Panc1 (cell line): ENCODE measurements at regions not wholly inside any gene's neighbourhood (a gene's known extent, or its start where the extent isn't known, plus 50 kb on each side); places are given as distances from the start of the nearest gene placed in this dataset.

Experiments used
- ATAC-seq: fragments of 200-7000 bp; cut with Tn5 transposase; 2 replicates; pipeline ENCODE4 v1.9.1; 2020; ENCODE audit warnings: mild to moderate bottlenecking, moderate library complexity
- BruUV-seq: library from RNA; stranded (reverse); fragments of 400-500 nt; replicated peaks from 2 replicates; lab custom pipeline; 2021; lab: Mats Ljungman, UMichigan
- CTCF ChIA-PET: fragments of 300-600 bp; sonication (Branson Sonifier 250); formaldehyde crosslinking; loops from one replicate; lab custom pipeline; 2022; ENCODE audit warnings: antibody characterized with exemption; lab: Charles Lee
- POLR2A ChIA-PET: fragments of 300-600 bp; sonication (Branson Sonifier 250); formaldehyde crosslinking; loops from one replicate; lab custom pipeline; 2022; ENCODE audit warnings: antibody characterized with exemption; lab: Charles Lee
- DNase-seq: peaks from one replicate; pipeline ENCODE4 v3.0.0-alpha.2; 2010; ENCODE audit warnings: low read depth, low spot score
- H3K27ac ChIP-seq: 2 replicates; pipeline ENCODE4 v1.5.1; 2011; ENCODE audit warnings: mild to moderate bottlenecking, low read length, inconsistent platforms
- H3K27me3 ChIP-seq: fragments of 200-500 bp; sonication (Bioruptor generic); 2 replicates; pipeline ENCODE4 v1.6.0; 2014; ENCODE audit warnings: low read length, inconsistent platforms; ENCODE audit not compliant: control insufficient read depth, insufficient read depth
- H3K36me3 ChIP-seq: fragments of 200-500 bp; sonication (Bioruptor generic); 2 replicates; pipeline ENCODE4 v1.5.1; 2014; ENCODE audit warnings: inconsistent platforms, mild to moderate bottlenecking, low read length, moderate library complexity; ENCODE audit not compliant: control insufficient read depth, insufficient read depth
- H3K4me1 ChIP-seq: 2 replicates; pipeline ENCODE4 v1.5.1; 2011; ENCODE audit warnings: inconsistent platforms, mild to moderate bottlenecking, low read length, moderate library complexity; ENCODE audit not compliant: control insufficient read depth, insufficient read depth
- H3K4me3 ChIP-seq, 2 experiments: 2 replicates each; pipeline ENCODE4 v1.5.1; 2011 to 2012; ENCODE audit warnings: low read depth in 2 of 2, low read length in 2 of 2, mild to moderate bottlenecking in 2 of 2, inconsistent platforms in 1 of 2, moderate library complexity in 1 of 2
- H3K9me3 ChIP-seq: fragments of 200-500 bp; sonication (Bioruptor generic); 2 replicates; pipeline ENCODE4 v1.5.1; 2014; ENCODE audit warnings: low read depth, mild to moderate bottlenecking, inconsistent platforms, low read length, moderate library complexity; ENCODE audit not compliant: control insufficient read depth, insufficient read depth
- CTCF ChIP-seq: fragments of 450-650 bp; IDR thresholded peaks from 2 replicates; pipeline ENCODE4 v1.5.1; 2017; ENCODE audit warnings: mild to moderate bottlenecking
- POLR2AphosphoS5 ChIP-seq: IDR thresholded peaks from 2 replicates; pipeline ENCODE4 v1.6.1; 2012; ENCODE audit warnings: mild to moderate bottlenecking, low read depth, low read length, moderate library complexity
- REST ChIP-seq, 2 experiments: IDR thresholded peaks; 2 replicates each; pipeline ENCODE4 v1.6.1; 2011 to 2012; ENCODE audit warnings: low read depth in 2 of 2, control low read depth in 1 of 2, low read length in 1 of 2, mild to moderate bottlenecking in 1 of 2, moderate library complexity in 1 of 2; ENCODE audit not compliant: insufficient read depth in 1 of 2
- SIN3A ChIP-seq: IDR thresholded peaks from 2 replicates; pipeline ENCODE4 v1.6.1; 2012; ENCODE audit warnings: low read depth, mild to moderate bottlenecking, low read length, moderate library complexity, borderline replicate concordance; ENCODE audit not compliant: insufficient read depth
- TCF7L2 ChIP-seq: IDR thresholded peaks from 2 replicates; pipeline ENCODE4 v1.6.1; 2011; ENCODE audit warnings: mild to moderate bottlenecking, low read depth, low read length, inconsistent platforms
- in situ Hi-C: cut with HindIII; loops from 2 replicates; pipeline ENCODE4 v1.10.0; 2016; ENCODE audit warnings: low sequenced_read_pairs, low pct_unique_long_range_greater_than_20kb
- intact Hi-C: fragments of 100-400 bp; cut with micrococcal nuclease; formaldehyde crosslinking; loops from one replicate; pipeline ENCODE4 v1.10.0; 2022; ENCODE audit not compliant: unreplicated experiment

GRCh38 chr12:114172135-114172534 lies 206.0 kb upstream of the RBM19 start:
- BruUV-seq: no TSS peak
- TF ChIP-seq SIN3A: no peak
- TF ChIP-seq POLR2AphosphoS5: no peak
- TF ChIP-seq REST (IDR thresholded peaks at IDR 0.05; ENCODE audit: insufficient read depth in 1 of 2, low read depth in 2 of 2, low read length in 1 of 2): no peak
- TF ChIP-seq CTCF: no peak
- no peak for TF ChIP-seq TCF7L2
- no peaks in the 10 kb centered on the region for H3K36me3 ChIP-seq
- ChIA-PET POLR2A (no interaction called here), CTCF (no interaction called here)
- no peaks in the 10 kb centered on the region for H3K9me3 ChIP-seq
- peaks cover 4% of the 10 kb centered on the region for H3K27me3 ChIP-seq
- H3K4me3 ChIP-seq: no peak overlapping the region
- no peaks in the 10 kb centered on the region for H3K4me1 ChIP-seq
- H3K27ac ChIP-seq: no peak overlapping the region
- intact Hi-C loops (no loop called here), in situ Hi-C loops (no loop called here)
- DNase-seq (no peak), ATAC-seq (no peak)

- CTCF ChIA-PET: no interaction called here
- peaks cover 6% of the 10 kb centered on the region for H3K27me3 ChIP-seq
Observed at GRCh38 chr12:114168061-114168460, 201.9 kb upstream of the RBM19 start.

More at GRCh38 chr12:114168061-114168460, 201.9 kb upstream of the RBM19 start:
- Histone ChIP-seq H3K36me3 (no peaks in the 10 kb centered on the region), H3K27ac (no peak overlapping the region), H3K9me3 (no peaks in the 10 kb centered on the region), H3K4me3 (no peak overlapping the region), H3K4me1 (no peaks in the 10 kb centered on the region)
- intact Hi-C loops: loop anchor here (5.0 kb wide), 1 partner anchor 309 kb away; no protein-coding TSS in a partner anchor
- POLR2A ChIA-PET: no interaction called here
- BruUV-seq: no TSS peak
- TF ChIP-seq TCF7L2: no peak
- TF ChIP-seq SIN3A: no peak
- TF ChIP-seq POLR2AphosphoS5: no peak
- TF ChIP-seq CTCF: no peak
- no peak for TF ChIP-seq REST (IDR thresholded peaks at IDR 0.05; ENCODE audit: insufficient read depth in 1 of 2, low read depth in 2 of 2, low read length in 1 of 2)
- ATAC-seq (no peak), DNase-seq (no peak)
- in situ Hi-C loops: no loop called here
